Naive thymus-derived CD8-positive, alpha-beta T cell (primary cell): ENCODE measurements at regions not wholly inside any gene's neighbourhood (a gene's known extent, or its start where the extent isn't known, plus 50 kb on each side); places are given as distances from the start of the nearest gene placed in this dataset.

Experiments
- ATAC-seq, 2 donors: fragments of 150-1000 bp; cut with Tn5 transposase in 1 of 2; sonication (Bioruptor Pico), chemical (Tn5 transposase) in 1 of 2; 1 replicate in 1 of 2; 2 replicates in 1 of 2; pipeline ENCODE4 v1.10.0; 2021; ENCODE audit warnings: mild to moderate bottlenecking in 2 of 2, moderate library complexity in 2 of 2
- POLR2A ChIA-PET: fragments of 350-600 bp; sonication (Branson Sonifier 250); formaldehyde crosslinking; loops from one replicate; lab custom pipeline; 2021; ENCODE audit warnings: antibody characterized with exemption; lab: Charles Lee
- DNase-seq, 10 donors: peaks; one replicate each; pipeline versions ENCODE4 v3.0.0 to v3.0.0-alpha.2; 2020 to 2022
- H3K27ac Mint-ChIP-seq, 10 donors: one replicate each; pipeline ENCODE4 v1.8.0; 2020 to 2022; ENCODE audit warnings: mild to moderate bottlenecking in 10 of 10, mixed read lengths in 10 of 10, moderate library complexity in 4 of 10, inconsistent platforms in 1 of 10
- H3K27me3 Mint-ChIP-seq, 5 donors: one replicate each; pipeline ENCODE4 v1.8.0; 2021 to 2022; ENCODE audit warnings: mixed read lengths in 5 of 5
- H3K36me3 Mint-ChIP-seq, 3 donors: one replicate each; pipeline ENCODE4 v1.8.0; 2020 to 2022; ENCODE audit warnings: mixed read lengths in 3 of 3, mild to moderate bottlenecking in 2 of 3, inconsistent platforms in 1 of 3
- H3K4me1 Mint-ChIP-seq, 4 donors: one replicate each; pipeline ENCODE4 v1.8.0; 2021 to 2022; ENCODE audit warnings: mixed read lengths in 4 of 4
- H3K4me3 Mint-ChIP-seq, 10 donors: one replicate each; pipeline ENCODE4 v1.8.0; 2020 to 2022; ENCODE audit warnings: mild to moderate bottlenecking in 10 of 10, mixed read lengths in 10 of 10, moderate library complexity in 6 of 10, inconsistent platforms in 1 of 10
- H3K9me3 Mint-ChIP-seq, 9 donors: one replicate each; pipeline ENCODE4 v1.8.0; 2020 to 2022; ENCODE audit warnings: mixed read lengths in 9 of 9, mild to moderate bottlenecking in 3 of 9, inconsistent platforms in 1 of 9, moderate library complexity in 1 of 9

DNA sequence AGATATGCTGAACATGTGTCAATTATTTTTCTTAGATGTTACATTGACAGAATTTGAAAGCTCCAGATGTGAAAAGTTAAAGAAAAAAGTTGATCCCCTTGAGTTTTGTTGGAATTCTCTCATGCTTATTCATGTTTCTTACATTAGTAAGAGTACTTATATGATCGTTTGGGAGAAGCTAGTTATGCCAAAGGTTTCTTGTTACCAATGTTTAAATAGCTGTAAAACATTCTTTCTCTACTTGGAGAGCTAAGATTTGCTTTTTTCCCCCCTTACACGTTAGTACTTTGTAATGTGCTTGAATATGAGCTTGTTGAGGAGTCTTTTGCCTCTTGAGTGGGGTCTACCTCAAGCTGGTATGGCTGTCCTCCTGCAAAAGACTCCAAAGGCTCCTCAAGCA is 551.1 kb upstream of the AMELY start:
- H3K4me3 Mint-ChIP-seq, result no peak overlapping the region
- peaks cover 0 to 2% (median 0%) of the 10 kb centered on the region in 4 donors for H3K4me1 Mint-ChIP-seq
- peaks cover 0 to 21% (median 0%) of the 10 kb centered on the region in 9 donors for H3K9me3 Mint-ChIP-seq
- no peak overlapping the region for H3K27ac Mint-ChIP-seq
- ATAC-seq (no peak), DNase-seq (no peak)
- peaks cover 11 to 36% (median 27%) of the 10 kb centered on the region in 5 donors for H3K27me3 Mint-ChIP-seq
- no peaks in the 10 kb centered on the region for H3K36me3 Mint-ChIP-seq
- POLR2A ChIA-PET, result no interaction called here

DNA sequence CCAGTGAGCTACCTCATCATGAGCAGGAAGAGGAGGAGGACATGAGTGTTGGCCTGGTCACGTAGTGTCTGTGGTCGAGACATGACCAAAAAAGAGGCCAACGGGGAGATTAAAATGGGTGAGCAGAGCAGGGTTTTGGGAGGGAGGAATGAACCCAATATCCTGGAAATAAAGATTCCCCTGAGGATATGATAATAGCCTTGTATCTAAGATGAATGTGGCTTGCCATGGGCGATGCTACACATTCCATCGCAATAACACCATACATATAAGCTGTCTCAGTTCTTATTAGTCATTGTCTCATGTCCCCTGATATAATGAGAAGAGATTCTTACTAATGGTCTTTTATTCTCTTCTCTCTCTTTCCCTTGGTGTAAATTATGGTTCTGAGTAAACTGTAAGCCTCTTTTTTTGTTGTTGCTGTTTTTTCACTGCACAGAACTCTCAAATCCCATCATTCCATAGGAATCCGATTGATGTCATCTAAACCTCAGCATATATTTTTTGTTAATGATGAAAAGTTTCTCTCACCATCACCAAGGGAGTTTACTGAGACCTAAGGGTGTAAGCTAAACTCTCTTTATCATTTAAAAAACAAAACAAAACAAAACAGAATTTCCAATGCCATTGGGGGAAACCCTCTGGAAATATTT is 550.4 kb upstream of the AMELY start:
- Mint-ChIP-seq H3K36me3 (no peaks in the 10 kb centered on the region), H3K4me1 (peaks cover 0 to 2% (median 0%) of the 10 kb centered on the region in 4 donors), H3K4me3 (no peak overlapping the region), H3K27me3 (peaks cover 11 to 39% (median 27%) of the 10 kb centered on the region in 5 donors), H3K9me3 (peaks cover 0 to 21% (median 0%) of the 10 kb centered on the region in 9 donors), H3K27ac (no peak overlapping the region)
- ATAC-seq (no peak), DNase-seq (no peak)
- POLR2A ChIA-PET, result no interaction called here

DNA sequence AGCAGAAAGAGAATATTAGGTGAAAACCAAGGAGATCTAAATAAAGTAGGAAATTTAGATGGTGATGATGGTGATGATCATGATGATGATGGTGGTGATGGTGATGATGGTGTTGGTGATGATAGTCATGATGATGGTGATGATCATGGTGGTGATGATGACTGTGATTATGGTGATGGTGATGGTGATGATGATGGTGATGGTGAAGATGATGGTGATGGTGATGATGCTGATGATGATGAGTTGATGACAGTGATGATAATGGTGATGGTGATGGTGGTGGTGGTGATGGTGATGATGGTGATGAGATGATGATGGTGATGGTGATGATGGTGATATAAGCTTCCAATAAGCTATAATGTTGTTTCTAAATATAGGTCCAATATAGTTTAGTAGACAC is 548.2 kb upstream of the AMELY start:
- peaks cover 0 to 2% (median 0%) of the 10 kb centered on the region in 4 donors for H3K4me1 Mint-ChIP-seq
- no peaks in the 10 kb centered on the region for H3K36me3 Mint-ChIP-seq
- H3K27me3 Mint-ChIP-seq, result peaks cover 13 to 35% (median 22%) of the 10 kb centered on the region in 5 donors
- peaks cover 0 to 21% (median 0%) of the 10 kb centered on the region in 9 donors for H3K9me3 Mint-ChIP-seq
- DNase-seq (no peak), ATAC-seq (no peak)
- POLR2A ChIA-PET, result no interaction called here
- no peak overlapping the region for H3K4me3 Mint-ChIP-seq
- no peak overlapping the region for H3K27ac Mint-ChIP-seq

DNA sequence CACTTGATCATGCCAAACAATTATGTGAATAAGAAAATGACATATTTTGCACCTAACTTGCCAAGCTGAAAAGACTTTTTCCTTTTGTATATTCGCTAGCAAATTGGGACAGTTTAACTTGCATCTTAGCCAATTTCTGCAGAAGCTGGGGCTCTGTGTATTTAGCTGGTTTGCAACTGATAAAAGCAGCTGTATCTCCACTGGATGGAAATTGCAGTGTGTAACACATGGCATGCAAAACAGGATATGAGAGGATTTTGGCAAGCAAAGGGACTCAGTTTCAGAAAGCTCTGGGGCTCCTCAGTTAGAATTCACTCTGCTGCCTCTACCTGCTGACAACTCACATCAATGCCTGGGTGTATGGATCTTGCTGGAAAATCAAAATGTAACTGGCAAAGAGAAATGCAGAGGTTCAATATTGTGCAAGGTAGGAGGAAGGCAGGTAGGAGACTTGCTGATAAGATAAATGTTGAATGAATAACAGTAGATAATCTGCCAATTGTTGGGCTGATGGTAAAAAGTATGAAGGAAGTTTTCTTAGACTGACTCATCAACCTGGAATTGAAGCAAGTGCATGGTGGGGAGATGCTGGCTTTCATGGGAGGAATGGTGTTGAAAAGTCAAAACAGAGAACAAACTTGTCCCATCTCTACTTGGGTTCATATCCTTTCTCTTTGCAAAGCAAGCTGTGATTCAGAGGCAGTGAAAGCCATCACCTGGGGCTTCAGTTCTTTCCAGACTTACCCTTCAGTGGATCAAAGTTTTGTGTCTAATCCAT is 546.9 kb upstream of the AMELY start:
- Mint-ChIP-seq H3K4me3 (no peak overlapping the region), H3K9me3 (peaks cover 0 to 21% (median 0%) of the 10 kb centered on the region in 9 donors), H3K27me3 (peaks cover 13 to 35% (median 18%) of the 10 kb centered on the region in 5 donors), H3K27ac (no peak overlapping the region), H3K36me3 (no peaks in the 10 kb centered on the region), H3K4me1 (peaks cover 0 to 2% (median 0%) of the 10 kb centered on the region in 4 donors)
- DNase-seq, result no peak
- POLR2A ChIA-PET, result no interaction called here
- ATAC-seq, result no peak

DNA sequence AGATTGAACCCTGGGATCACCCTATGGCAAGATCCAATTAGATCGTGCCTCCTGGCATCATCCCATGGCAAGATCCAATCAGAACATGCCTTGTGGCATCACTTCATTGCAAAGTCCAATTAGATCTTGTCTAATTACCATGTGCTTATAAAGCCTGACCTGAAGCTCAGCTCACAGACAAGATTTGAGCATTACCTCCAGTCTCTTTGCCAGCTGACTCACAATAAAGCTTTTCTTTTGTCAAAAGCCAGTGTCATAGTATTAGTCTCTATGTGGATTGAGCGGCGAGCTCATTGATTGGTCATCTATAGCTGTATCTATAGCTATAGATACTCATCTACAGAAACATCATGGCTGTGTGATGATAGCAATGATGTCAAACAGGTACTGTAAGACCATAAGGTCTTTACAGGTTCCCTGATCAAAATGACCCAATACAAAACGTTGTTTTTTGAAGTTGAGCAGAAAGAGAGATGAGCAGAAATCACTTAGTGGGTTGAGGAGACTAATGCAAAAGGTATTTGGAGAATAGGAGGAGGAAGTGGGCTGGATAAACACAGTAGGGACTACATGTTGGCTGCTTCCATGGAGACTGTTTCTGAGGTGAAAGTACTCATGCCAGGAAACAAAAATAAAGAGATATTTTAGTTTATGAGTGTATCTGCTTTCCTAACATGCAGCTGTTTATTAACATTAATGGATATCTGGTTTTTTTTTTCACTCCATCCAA is 545.9 kb upstream of the AMELY start:
- POLR2A ChIA-PET, result no interaction called here

DNA sequence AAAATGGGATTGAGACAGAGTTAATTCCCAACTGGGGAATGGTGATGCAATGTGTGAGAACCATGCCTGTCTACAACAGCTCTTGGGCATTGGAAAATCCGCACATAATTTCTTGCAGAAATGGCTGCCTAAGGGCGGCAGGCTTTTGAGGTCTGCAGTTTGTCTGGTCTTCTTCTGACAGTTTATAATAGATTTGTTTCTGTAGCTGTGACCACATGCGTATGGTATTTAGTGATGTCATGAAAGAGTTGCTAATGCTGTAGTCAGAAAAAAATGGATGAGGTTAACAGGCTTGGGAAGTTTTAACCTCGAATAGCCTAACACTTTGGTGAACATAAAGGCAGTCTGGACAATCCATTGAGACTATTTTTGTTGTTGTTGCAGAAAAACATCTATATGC is 544.1 kb upstream of the AMELY start:
- no peak for DNase-seq
- Mint-ChIP-seq H3K9me3 (peaks cover 0 to 20% (median 0%) of the 10 kb centered on the region in 9 donors), H3K36me3 (no peaks in the 10 kb centered on the region), H3K27ac (no peak overlapping the region), H3K4me1 (peaks cover 0 to 5% (median 0%) of the 10 kb centered on the region in 4 donors), H3K27me3 (peaks cover 13 to 42% (median 22%) of the 10 kb centered on the region in 5 donors), H3K4me3 (no peak overlapping the region)
- POLR2A ChIA-PET, result no interaction called here
- no peak for ATAC-seq

More for the DNA sequence above, 545.9 kb upstream of the AMELY start:
- Mint-ChIP-seq H3K4me1 (peaks cover 0 to 5% (median 0%) of the 10 kb centered on the region in 4 donors), H3K36me3 (no peaks in the 10 kb centered on the region), H3K27me3 (peaks cover 13 to 45% (median 23%) of the 10 kb centered on the region in 5 donors), H3K4me3 (no peak overlapping the region), H3K27ac (no peak overlapping the region), H3K9me3 (peaks cover 0 to 21% (median 0%) of the 10 kb centered on the region in 9 donors)
- DNase-seq (no peak), ATAC-seq (no peak)

DNA sequence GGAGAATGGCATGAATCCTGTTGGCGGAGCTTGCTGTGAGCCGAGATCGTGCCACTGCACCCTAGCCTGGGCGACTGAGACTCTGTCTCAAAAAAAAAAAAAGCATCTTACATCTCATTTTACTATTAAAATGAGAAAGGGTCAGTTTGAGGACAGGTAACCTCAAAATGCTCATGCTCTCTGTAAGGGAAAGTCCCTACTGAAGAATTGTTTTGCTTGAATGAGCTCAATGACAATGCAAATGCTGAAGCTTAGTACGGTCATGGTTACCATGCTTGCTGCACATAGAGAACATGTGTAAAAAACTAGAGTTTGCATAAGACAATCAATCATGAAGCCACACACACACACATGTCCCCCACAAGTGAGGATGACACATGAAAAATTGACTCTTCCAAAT is 541.8 kb upstream of the AMELY start:
- Mint-ChIP-seq H3K36me3 (no peaks in the 10 kb centered on the region), H3K27ac (no peak overlapping the region), H3K4me3 (no peak overlapping the region), H3K27me3 (peaks cover 4 to 27% (median 18%) of the 10 kb centered on the region in 5 donors), H3K4me1 (peaks cover 0 to 3% (median 0%) of the 10 kb centered on the region in 4 donors), H3K9me3 (peaks cover 0 to 3% (median 0%) of the 10 kb centered on the region in 9 donors)
- POLR2A ChIA-PET, result no interaction called here
- DNase-seq, result no peak
- no peak for ATAC-seq

DNA sequence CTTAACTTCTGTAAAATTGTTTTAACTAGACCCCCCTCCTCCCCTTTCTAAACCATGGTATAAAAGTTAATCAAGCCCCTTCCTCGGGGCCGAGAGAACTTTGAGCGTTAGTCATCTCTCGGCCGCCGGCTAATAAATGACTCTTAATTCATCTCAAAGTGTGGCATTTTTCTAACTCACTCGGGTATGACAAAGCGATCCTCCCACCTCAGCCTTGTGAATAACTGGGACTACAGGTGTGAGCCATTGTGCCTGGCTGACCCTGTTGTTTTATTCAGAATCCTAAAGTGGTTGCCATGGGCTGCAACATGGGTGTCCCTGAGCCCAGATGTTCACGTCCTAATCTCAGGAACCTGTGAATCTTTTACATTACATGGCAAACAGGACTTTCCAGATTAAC is 540.7 kb upstream of the AMELY start:
- Mint-ChIP-seq H3K9me3 (peaks cover 0 to 3% (median 0%) of the 10 kb centered on the region in 9 donors), H3K4me1 (peaks cover 0 to 3% (median 0%) of the 10 kb centered on the region in 4 donors), H3K36me3 (no peaks in the 10 kb centered on the region), H3K4me3 (no peak overlapping the region), H3K27ac (no peak overlapping the region), H3K27me3 (peaks cover 7 to 30% (median 18%) of the 10 kb centered on the region in 5 donors)
- ATAC-seq, result no peak
- no peak for DNase-seq
- POLR2A ChIA-PET, result no interaction called here

DNA sequence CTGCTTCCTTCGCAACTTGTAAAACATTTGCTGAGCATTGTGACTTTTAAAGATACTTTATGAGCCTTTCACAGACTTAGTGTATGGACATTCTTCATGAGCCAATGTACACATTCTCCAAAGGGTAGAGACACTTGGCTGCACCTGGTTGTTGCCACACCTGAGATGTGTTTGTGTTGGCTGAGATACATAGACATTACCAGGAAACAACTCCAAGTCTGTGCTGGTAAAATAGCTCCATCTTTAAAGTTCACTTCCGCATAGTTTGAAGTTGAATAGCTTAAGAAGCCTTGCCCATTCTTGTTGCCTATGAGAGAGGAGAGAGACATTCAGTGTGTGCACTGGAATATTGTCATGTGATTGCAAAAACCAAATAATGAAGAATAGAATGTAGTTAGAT is 538.3 kb upstream of the AMELY start:
- ATAC-seq (no peak), DNase-seq (no peak)
- peaks cover 0 to 3% (median 0%) of the 10 kb centered on the region in 4 donors for H3K4me1 Mint-ChIP-seq
- peaks cover 0 to 3% (median 0%) of the 10 kb centered on the region in 9 donors for H3K9me3 Mint-ChIP-seq
- H3K27ac Mint-ChIP-seq, result no peak overlapping the region
- H3K27me3 Mint-ChIP-seq, result peaks cover 6 to 37% (median 18%) of the 10 kb centered on the region in 5 donors
- H3K4me3 Mint-ChIP-seq, result no peak overlapping the region
- H3K36me3 Mint-ChIP-seq, result no peaks in the 10 kb centered on the region
- POLR2A ChIA-PET, result no interaction called here

DNA sequence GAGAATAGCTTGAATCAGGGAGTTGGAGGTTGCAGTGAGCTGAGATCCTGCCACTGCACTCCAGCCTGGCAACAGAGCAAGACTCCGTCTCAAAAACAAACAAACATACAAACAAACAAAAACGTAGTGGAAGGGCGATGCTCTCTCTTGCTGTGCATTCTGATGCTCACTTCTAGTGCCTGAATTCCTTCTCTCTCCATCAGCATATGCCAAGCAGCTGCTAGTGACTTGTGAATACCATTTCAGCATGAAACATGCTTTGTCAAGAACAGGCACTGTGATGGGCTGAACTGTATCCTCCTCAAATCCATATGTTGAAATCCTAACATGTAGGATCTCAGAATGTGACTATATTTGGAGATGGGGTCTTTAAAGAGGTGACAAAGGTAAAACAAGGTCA is 537.1 kb upstream of the AMELY start:
- POLR2A ChIA-PET, result no interaction called here

DNA sequence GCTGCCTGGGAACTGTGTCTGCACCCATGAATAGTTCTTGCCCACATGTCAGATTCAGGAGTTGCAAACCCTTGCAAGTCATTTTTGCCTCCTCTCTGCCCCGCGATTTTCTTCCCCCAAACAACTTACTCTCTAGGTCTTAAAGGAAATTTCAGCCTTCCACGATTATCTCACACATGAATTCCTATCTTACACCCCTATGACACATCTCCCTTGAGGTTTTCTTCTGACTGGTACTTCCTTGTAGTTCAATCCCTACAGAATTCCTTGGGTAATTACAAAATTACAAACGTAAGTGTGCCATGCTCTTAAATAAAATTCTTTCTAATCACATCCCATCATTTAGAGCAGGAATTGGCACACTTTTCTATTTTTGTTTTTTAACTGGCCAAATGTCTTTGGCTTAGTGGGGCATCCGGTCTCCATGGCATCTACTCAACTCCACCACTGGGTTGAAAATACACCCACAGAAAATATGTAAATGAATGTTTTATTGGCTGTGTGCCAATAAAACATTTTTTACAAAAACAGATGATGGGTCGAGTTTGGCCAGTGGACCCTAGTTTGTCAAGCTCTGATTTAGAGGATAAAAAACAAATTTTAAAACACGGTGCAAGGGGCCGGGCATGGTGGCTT is 536.4 kb upstream of the AMELY start:
- H3K4me3 Mint-ChIP-seq, result no peak overlapping the region
- POLR2A ChIA-PET, result no interaction called here
- no peak for ATAC-seq

More for the DNA sequence above, 537.1 kb upstream of the AMELY start:
- H3K27me3 Mint-ChIP-seq, result peaks cover 6 to 37% (median 18%) of the 10 kb centered on the region in 5 donors
- DNase-seq (no peak), ATAC-seq (no peak)
- H3K27ac Mint-ChIP-seq, result no peak overlapping the region
- H3K4me1 Mint-ChIP-seq, result peaks cover 0 to 3% (median 0%) of the 10 kb centered on the region in 4 donors
- H3K36me3 Mint-ChIP-seq, result no peaks in the 10 kb centered on the region
- H3K9me3 Mint-ChIP-seq, result peaks cover 0 to 3% (median 0%) of the 10 kb centered on the region in 9 donors
- no peak overlapping the region for H3K4me3 Mint-ChIP-seq

DNA sequence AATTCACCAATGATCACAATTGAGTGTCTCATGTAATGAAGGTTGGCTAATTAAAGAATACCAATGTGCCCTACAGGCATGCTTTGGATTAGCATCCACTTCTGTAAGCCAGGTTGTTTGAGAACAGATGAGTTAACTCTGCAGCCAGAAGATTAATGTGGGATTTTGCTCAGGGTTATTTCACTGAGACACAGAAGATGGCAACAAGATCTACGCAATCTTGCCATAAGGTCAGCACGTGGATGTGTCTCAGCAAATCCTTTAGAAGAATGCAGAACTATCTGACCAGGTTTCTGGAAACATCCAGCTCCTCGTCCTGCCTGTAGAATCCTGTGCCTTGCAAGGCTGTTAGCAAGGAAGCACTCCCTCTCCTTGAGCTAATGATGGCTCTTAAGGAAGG is 532.6 kb upstream of the AMELY start:
- Mint-ChIP-seq H3K27me3 (peaks cover 3 to 20% (median 6%) of the 10 kb centered on the region in 5 donors), H3K27ac (no peak overlapping the region), H3K9me3 (peaks cover 0 to 3% (median 0%) of the 10 kb centered on the region in 9 donors), H3K4me3 (no peak overlapping the region), H3K36me3 (no peaks in the 10 kb centered on the region), H3K4me1 (no peaks in the 10 kb centered on the region)
- POLR2A ChIA-PET, result no interaction called here
- ATAC-seq, result no peak
- no peak for DNase-seq

More for the DNA sequence above, 536.4 kb upstream of the AMELY start:
- Mint-ChIP-seq H3K27ac (no peak overlapping the region), H3K9me3 (peaks cover 0 to 3% (median 0%) of the 10 kb centered on the region in 9 donors), H3K27me3 (peaks cover 6 to 35% (median 18%) of the 10 kb centered on the region in 5 donors), H3K4me1 (peaks cover 0 to 3% (median 0%) of the 10 kb centered on the region in 4 donors), H3K36me3 (no peaks in the 10 kb centered on the region)
- no peak for DNase-seq
